ENCODE measurements at regions not wholly inside any gene's neighbourhood (a gene's known extent, or its start where the extent isn't known, plus 50 kb on each side); places are given as distances from the start of the nearest gene placed in this dataset.

DNA sequence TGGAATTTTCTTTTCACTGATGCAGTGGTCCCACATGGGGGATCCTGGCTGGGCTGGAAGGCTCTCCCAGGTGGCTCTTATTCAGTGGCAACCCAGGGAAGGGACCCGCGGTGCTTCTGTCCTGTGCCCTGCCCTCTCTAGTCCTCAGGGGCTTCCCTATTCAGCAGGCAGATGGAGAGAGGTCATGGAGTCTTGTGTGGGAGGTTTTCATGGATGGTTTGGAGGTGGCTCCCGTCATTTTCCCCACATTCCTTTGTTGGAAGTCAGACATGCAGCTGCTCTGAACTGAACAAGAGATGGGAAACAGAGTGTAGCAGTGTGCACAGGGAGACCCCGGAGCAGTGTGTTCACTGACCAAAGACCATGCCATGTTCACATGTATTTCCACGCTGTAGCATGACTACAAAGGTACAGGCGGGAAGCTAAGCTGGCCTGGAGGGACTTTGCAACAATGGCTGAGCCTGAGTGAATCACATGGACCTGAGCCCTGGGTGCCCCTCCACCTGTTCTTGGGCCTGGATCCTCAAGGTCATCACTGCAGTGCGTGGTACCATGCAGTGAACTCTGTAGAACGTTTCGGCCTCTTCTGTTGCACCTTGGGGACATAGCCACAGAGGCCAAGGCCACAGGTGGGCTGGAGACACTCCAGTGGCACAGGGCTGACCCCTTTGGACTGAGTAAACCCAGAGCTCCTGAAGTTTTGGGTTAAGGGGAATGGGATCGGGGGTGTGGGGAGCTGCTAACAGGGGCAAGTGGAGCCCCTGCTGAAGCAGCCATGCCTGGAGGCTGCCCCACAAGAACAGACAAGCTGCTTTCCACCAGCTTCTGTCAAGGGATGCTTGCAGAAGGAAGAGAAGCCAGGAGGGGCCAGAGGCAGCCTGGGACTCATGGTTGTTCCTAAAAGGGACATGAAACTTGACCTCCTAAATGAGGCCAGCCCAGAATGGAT is 123.0 kb downstream of the ASB7 start:
- ATAC-seq (no peak), DNase-seq (ENCODE audit: extremely low read depth in 1 of 4, low spot score in 3 of 4) (no peak), FAIRE-seq (no peak)
- no peaks in the 10 kb centered on the region for H3K4me1 ChIP-seq (replicated peaks in 1 of 2; ENCODE audit: control insufficient read depth in 2 of 2, insufficient read depth in 2 of 2, low read length in 2 of 2)
- in situ Hi-C loops (cut with MboI) (no loop called here), intact Hi-C loops (cut with micrococcal nuclease) (no loop called here)
- no peaks in the 10 kb centered on the region for H3K9me3 ChIP-seq (replicated peaks; ENCODE audit: control insufficient read depth, insufficient read depth, low read depth, low read length)
- POLR2A ChIA-PET = interaction anchor here (0.8 kb wide), 1 partner anchor 39 kb away, joined by 3 read pairs; no protein-coding TSS in a partner anchor
- WGBS (ENCODE audit: insufficient coverage, low coverage, missing lambda C conversion rate) = 4% methylated on average over 10 of the region's 10 CpGs
- no peak overlapping the region for H3K27ac ChIP-seq (ENCODE audit: extremely low read depth, low read depth, low read length)
- no peak overlapping the region for H3K4me2 ChIP-seq (ENCODE audit: insufficient read depth, low read length)
- H2AFZ ChIP-seq (ENCODE audit: low read depth, low read length) = no peak overlapping the region
- peaks cover 8 to 54% of the 10 kb centered on the region in 2 experiments; a peak in 3 of 5 replicates for H3K27me3 ChIP-seq (ENCODE audit: control insufficient read depth in 2 of 2, insufficient read depth in 2 of 2, low read length in 2 of 2)
- TF ChIP-seq HNRNPUL1 (IDR thresholded peaks at IDR 0.05; ENCODE audit: low read length) = no peak
- TF ChIP-seq HDAC2 (IDR thresholded peaks at IDR 0.05) = no peak
- TF ChIP-seq, protein P1, sequence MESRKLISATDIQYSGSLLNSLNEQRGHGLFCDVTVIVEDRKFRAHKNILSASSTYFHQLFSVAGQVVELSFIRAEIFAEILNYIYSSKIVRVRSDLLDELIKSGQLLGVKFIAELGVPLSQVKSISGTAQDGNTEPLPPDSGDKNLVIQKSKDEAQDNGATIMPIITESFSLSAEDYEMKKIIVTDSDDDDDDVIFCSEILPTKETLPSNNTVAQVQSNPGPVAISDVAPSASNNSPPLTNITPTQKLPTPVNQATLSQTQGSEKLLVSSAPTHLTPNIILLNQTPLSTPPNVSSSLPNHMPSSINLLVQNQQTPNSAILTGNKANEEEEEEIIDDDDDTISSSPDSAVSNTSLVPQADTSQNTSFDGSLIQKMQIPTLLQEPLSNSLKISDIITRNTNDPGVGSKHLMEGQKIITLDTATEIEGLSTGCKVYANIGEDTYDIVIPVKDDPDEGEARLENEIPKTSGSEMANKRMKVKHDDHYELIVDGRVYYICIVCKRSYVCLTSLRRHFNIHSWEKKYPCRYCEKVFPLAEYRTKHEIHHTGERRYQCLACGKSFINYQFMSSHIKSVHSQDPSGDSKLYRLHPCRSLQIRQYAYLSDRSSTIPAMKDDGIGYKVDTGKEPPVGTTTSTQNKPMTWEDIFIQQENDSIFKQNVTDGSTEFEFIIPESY (CRISPR knock-in tag; IDR thresholded peaks at IDR 0.05) = no peak
- TF ChIP-seq NFE2 (IDR thresholded peaks at IDR 0.05; ENCODE audit: low read depth) = no peak
- TF ChIP-seq SIN3A (IDR thresholded peaks at IDR 0.05; ENCODE audit: borderline replicate concordance in 2 of 2, control insufficient read depth in 1 of 2, low read depth in 2 of 2, low read length in 2 of 2) = no peak
- TF ChIP-seq ZNF140 (CRISPR knock-in tag; IDR thresholded peaks at IDR 0.05) = no peak
- TF ChIP-seq ZBTB7A (IDR thresholded peaks at IDR 0.05; ENCODE audit: borderline replicate concordance, control insufficient read depth, low read depth, low read length) = no peak
- no peak for TF ChIP-seq POLR2AphosphoS2 (IDR thresholded peaks at IDR 0.05; ENCODE audit: low read length)
- TF ChIP-seq E2F3 (CRISPR knock-in tag; IDR thresholded peaks at IDR 0.05) = no peak
- H3K79me2 ChIP-seq (ENCODE audit: control insufficient read depth, insufficient read depth, low read length) = no peaks in the 10 kb centered on the region
- H3K9ac ChIP-seq (ENCODE audit: insufficient read depth in 1 of 2, low read depth in 2 of 2, low read length in 2 of 2) = no peak overlapping the region
- CTCF ChIA-PET (ENCODE audit: low intra/inter-chr PET ratio) = no interaction called here
- H3K4me3 ChIP-seq = no peak overlapping the region
- BruUV-seq (replicated peaks) = no TSS peak
- no peaks in the 10 kb centered on the region for H4K20me1 ChIP-seq (replicated peaks; ENCODE audit: control insufficient read depth, insufficient read depth, low read length)
- no peaks in the 10 kb centered on the region for H3K9me1 ChIP-seq (ENCODE audit: control insufficient read depth, insufficient read depth, low read length)
- no peaks in the 10 kb centered on the region for H3K36me3 ChIP-seq (ENCODE audit: control insufficient read depth, insufficient read depth, low read length)

Data from K562 (cell line).